PFSK-1 (cell line): ENCODE measurements at regions not wholly inside any gene's neighbourhood (a gene's known extent, or its start where the extent isn't known, plus 50 kb on each side); places are given as distances from the start of the nearest gene placed in this dataset.

Experiments used
- FOXP2 ChIP-seq: optimal IDR thresholded peaks from 2 replicates; pipeline ENCODE3; 2011; ENCODE audit warnings: borderline replicate concordance, control low read depth, inconsistent platforms; ENCODE audit not compliant: insufficient read depth; ENCODE audit errors: extremely low read length, extremely low read depth
- POLR2AphosphoS5 ChIP-seq: IDR thresholded peaks from 2 replicates; pipeline ENCODE4 v1.6.1; 2012; ENCODE audit warnings: low read depth, mild to moderate bottlenecking, control low read depth, low read length, moderate library complexity
- REST ChIP-seq, 2 experiments: IDR thresholded peaks; 2 replicates each; pipeline versions ENCODE4 v1.6.1 to v1.8.0; 2011 to 2012; ENCODE audit warnings: low read depth in 2 of 2, low read length in 2 of 2, control low read depth in 1 of 2, inconsistent platforms in 1 of 2, mild to moderate bottlenecking in 1 of 2, moderate library complexity in 1 of 2; ENCODE audit not compliant: insufficient read depth in 1 of 2
- SIN3A ChIP-seq: IDR thresholded peaks from 2 replicates; pipeline ENCODE4 v1.6.1; 2012; ENCODE audit warnings: mild to moderate bottlenecking, low read length, moderate library complexity, borderline replicate concordance; ENCODE audit not compliant: insufficient read depth
- TAF1 ChIP-seq: IDR thresholded peaks from 2 replicates; pipeline ENCODE4 v1.6.1; 2012; ENCODE audit warnings: low read length, control low read depth, borderline replicate concordance; ENCODE audit not compliant: insufficient read depth

DNA sequence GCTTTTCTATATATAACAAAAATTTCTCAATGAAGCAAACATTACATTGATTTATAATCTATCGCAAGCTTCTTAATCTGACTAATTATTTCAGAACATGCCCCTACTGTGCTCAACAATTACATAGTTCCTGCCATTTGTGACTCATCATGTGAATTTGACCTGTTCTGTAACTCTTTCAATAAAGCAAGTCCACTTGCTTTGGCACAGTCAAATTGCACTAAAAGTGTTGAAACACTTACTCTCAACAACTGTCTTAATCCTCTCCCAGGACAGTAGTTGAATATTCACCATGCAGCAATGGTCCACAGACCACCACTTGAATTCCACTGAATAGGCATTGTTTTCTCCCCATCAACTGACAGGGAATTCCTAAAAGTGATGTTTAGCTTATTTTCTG, 67.7 kb upstream of the SPTLC3 start:
- TF ChIP-seq SIN3A (no peak), POLR2AphosphoS5 (no peak), REST (IDR thresholded peaks at IDR 0.05; ENCODE audit: insufficient read depth in 1 of 2, low read depth in 2 of 2, low read length in 2 of 2) (no peak), FOXP2 (no peak), TAF1 (no peak)

- TF ChIP-seq TAF1 (no peak), FOXP2 (no peak), REST (IDR thresholded peaks at IDR 0.05; ENCODE audit: insufficient read depth in 1 of 2, low read depth in 2 of 2, low read length in 2 of 2) (no peak), SIN3A (no peak), POLR2AphosphoS5 (no peak)
Observed at GRCh38 chr20:12942123-12942522, 66.6 kb upstream of the SPTLC3 start.

- TF ChIP-seq REST (IDR thresholded peaks at IDR 0.05; ENCODE audit: insufficient read depth in 1 of 2, low read depth in 2 of 2, low read length in 2 of 2) (no peak), POLR2AphosphoS5 (no peak), SIN3A (no peak), FOXP2 (no peak)
Observed at GRCh38 chr20:12946789-12947188, 62.0 kb upstream of the SPTLC3 start.

DNA sequence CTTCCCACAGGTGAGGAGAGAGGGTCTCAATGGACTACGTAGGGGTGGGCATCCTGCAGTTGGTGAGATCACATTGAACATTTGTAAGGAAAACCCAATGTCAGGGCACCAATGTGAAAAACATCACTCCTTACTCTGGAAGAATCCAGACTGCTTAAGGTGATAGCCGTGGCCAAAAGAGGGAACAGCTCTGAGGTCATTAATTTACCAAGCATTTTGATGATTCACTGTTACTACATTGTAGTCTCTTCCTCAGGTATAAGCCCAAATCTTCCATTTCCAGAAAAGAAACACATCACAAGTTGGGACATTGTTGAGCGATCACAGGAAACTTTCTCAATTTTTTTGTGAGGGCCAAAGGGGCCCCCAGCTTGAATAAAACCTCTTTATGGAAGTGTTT, 61.1 kb upstream of the SPTLC3 start:
- no peak for TF ChIP-seq TAF1
- TF ChIP-seq REST (IDR thresholded peaks at IDR 0.05; ENCODE audit: insufficient read depth in 1 of 2, low read depth in 2 of 2, low read length in 2 of 2) = no peak
- no peak for TF ChIP-seq POLR2AphosphoS5
- no peak for TF ChIP-seq SIN3A
- TF ChIP-seq FOXP2 = no peak

GRCh38 chr20:12949429-12949980, 59.3 kb upstream of the SPTLC3 start:
- TF ChIP-seq FOXP2 (no peak), REST (IDR thresholded peaks at IDR 0.05; ENCODE audit: insufficient read depth in 1 of 2, low read depth in 2 of 2, low read length in 2 of 2) (no peak), SIN3A (no peak), POLR2AphosphoS5 (no peak), TAF1 (no peak)
